DMS 273 (cell line): ENCODE measurements at regions not wholly inside any gene's neighbourhood (a gene's known extent, or its start where the extent isn't known, plus 50 kb on each side); places are given as distances from the start of the nearest gene placed in this dataset.
"Not testable (repeated sequence)": the region's sequence is repeated elsewhere in the genome, so short reads cannot be mapped to it uniquely, and the experiment has no call there.

Experiments used
- DNase-seq: peaks from one replicate; lab custom pipeline; 2025; ENCODE audit not compliant: unreplicated experiment; lab: John Stamatoyannopoulos, UW

DNA sequence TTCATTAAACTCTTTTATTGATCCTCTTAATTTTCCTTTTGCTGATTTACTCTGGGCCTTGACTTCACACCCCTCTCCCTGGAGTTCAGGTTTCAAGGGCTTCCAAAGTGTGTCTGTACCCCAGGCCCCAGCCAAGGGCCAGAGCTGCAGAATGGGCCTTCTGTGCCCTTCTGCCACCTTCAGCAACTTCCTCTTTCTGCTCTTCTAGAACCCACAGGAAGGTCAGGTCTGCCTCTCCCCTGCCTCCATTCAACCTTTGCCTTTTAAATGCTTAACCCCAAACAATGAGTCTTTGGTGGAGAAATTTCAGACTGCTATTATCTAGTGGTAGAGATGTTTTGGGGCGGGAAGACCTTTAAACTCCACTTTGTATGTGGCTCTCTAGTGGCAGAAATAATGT lies 63.1 kb downstream of the TSN start:
- no peak for DNase-seq

DNA sequence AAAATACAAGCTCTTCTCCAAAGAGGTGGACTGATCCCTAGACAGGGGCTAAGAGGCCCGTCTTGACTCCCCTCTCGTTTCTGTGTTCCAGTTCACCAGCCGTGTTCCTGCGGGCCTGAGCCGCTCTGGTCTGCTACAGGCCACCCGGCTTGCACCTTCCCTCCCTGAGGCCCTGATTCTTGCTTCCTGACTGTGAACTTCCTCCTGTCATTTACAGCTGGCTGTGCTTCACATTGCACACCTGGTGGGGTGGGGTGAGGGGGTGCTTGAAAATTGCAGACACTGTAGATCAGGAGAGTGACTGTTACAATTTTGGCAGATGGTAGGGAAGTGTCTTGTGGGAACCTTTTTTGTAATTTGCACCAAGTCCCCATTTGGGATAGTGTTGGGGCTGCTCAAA lies 64.4 kb downstream of the TSN start:
- DNase-seq: no peak

DNA sequence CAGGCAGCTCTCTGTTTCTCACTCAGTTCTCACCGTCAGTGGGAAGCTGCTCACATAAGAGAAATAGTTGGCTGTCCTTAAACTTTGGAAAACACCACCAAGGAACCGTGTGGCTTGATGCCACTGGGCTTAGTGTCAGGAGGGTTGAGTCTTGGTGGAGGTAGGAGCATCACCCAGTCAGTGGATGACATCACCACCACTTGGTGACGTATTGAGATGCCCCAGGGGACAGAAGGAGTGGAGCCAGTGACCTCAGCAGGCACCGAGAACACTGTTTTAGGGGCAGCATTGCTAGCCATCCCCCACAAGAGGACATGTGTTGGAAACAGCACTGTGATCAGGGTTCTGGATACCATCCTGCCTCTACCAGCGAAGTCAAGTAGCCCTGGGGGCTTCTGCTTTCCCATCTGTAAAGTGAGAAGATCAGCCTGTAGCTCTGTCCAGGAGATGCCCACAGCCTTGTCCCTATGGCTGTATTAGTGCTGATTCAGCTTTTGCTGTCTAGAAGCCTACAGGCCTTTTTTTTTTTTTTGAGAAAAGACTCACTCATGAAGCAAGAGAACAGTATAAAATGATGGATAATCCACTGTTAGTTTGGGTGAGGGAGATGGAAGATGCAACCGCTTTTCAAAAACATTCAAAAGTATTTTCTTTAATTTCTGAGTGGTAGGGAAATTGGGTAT lies 66.2 kb downstream of the TSN start:
- DNase-seq: no peak

DNA sequence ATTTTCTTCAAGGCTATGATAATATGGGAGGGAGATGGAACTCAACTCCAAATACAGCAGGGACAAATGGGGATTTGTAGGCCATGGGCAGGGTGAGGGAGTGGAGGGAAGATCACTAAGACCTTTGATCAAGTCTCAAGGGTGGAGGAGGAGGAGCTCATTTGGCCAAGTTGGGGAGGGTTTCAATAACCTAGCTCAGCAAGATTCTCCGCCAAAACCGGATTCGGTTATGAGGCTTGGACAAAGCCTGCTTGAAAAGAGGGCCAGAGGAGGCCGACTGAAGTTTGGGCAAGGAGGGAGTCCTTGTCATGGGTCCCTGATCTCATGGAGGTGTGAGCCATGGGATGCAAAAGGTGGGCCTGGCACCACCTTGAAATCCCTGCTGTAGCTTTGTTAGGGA lies 68.8 kb downstream of the TSN start:
- no peak for DNase-seq

DNA sequence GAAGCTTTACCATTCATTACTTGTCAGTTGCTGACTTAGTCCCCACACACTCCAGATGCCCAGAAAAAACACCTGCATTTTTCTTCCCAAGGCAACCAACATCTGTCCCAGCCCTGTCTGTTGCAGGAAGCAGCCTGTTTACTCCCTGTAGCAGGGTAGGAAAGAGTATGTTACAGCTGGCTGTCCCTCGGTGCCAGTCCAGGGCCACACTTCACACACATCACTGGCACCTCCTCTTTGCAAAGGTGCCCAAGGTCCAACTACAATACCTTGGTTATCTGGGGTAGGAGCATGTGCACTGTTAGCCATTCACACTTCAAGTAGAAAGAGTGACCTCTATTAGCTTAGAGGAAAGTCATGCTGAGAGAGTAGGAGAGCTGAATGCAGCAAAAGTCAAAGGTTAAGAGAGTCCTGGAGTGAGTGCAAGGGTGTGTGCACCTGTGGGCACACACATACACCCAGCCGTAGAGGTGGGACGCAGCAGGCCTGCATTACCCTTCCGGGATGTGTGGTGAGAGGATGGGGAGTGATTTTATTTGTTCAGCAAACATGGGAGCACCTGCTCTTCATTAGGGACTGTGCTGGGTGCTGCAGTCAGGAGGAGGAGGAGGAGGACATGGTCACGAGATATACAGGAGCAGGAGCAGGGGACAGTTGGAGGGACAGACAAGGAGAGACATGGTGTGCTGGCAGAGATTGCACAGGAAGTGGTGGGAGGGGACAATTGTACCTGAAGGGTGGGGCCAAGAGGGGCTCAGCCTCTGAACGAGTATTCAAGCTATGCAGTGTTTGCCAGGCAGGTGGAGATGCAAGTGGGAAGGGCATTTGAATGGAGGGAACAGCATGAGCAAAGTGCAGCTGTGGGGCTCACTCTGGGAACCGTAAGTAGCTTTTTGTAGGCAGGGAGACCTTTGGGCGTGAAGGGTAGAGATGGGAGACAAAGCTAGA lies 69.8 kb downstream of the TSN start:
- DNase-seq: no peak

DNA sequence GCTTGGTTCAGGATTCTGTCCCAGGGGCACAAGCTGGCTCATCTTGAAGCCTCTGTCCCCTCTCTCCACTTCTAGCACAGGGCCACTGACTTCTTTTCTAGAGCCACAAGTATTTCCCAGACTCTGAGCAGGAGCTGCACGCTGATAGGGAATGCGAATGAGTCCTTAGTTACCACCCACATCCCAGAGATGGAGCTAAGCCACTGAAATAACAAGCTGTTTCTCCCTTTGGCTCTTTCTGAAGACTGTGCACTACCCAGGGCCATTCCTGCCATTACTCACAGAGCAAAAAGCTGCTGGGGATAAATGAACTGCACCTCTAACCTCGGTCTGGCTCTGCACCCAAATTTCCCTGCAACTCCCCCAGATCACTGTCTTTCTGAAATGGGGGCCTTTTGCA lies 70.6 kb downstream of the TSN start:
- no peak for DNase-seq

DNA sequence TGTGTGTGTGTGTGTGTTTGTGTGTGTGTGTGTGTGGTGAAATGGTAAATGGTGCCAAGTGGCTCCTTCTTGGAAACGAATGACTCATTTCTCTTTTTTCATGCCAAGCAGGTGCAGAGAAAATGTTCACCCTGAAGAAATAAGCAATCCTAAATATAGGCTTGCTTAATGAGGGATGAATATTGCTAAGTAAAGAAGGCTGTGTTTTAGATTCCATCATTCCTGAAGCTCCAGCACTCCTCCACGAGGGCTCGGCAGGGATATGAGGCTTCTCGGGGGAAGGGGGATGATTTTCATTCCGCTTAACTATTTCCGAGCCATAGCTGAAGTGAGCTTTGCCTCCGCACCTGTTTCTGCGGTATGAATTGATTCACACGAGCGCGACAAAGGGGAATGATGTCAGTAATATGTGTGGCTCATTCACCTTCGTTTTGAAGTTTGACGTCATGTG lies 72.9 kb downstream of the TSN start:
- DNase-seq: no peak

DNA sequence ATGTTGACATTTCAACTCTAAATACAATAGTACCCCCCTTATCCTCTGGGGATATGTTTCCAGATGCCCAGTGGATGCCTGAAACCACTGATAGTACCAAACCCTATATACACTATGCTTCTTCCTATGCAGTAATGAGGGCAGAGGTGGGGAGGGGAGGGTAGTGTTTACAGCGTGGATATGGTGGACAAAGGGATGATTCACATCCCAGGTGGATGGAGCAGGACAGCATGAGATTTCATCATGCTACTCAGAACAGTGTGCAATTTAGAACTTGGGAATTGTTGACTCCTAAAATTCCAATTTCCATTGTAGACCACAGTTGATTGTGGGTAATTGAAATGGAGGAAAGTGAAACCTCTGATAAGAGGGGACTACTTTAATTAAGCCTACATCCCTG lies 75.4 kb downstream of the TSN start:
- no peak for DNase-seq

DNA sequence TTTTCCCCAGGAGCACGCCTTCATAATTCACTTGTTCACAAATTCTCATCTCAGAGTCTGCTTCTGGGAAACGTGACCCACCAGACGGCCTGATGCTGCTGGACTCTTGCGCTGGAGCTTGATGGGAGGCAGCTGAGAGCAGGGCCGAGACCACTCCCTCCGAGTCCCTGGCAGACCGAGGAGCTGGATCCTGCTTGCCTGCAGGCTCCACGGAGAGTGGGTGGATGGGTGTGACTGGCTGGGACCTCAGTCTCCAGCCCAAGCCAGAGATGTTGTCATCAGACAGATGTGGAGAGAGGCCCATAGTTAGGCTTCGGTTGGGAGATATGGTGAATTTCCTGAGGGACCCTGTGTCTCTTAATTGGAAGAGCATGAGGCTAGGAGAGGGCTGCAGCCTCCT lies 76.4 kb downstream of the TSN start:
- no peak for DNase-seq

DNA sequence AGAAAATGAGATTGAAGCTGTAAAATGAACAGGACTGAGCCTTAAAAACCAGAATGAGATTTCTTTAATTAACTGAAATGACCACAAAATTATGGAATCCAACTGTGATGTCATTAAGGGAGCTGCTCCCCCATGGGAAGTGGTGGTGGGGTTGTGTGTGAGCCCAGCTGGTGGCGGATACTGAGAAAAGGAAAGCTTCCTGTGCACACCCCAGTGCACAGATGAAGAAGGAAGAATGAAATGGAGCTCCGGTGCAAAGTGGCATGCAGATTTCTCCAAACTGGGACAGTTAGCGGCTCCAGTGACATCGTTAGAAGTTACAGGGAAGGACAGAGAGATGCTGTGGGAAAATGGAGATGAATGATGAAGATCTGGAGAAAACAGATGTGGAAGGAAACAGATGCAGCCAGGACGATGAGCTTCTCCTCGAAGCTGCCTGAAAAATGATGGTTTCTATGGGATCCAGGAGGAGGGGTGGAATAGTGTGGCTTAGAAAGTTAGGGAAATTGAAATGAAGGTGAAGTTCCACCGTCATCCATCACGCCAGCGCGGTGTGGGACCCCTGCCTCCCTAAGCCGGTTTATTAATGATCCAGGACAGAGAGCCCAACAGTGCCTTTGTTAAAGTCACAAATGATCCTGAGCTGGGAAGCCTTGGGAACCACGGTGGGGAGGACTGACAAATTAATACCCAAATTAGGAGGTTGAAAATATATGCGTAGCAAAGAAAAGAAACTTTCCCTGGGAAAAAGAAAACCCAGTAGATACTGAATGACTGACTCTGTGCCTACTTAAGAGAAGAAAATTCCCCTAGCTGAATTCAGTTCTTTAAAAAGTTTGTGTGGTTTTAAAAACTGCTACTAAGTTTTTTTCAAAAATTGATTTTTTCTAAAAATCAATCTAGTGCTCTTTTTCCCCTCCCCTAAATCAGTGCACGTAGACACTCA lies 77.2 kb downstream of the TSN start:
- no peak for DNase-seq

DNA sequence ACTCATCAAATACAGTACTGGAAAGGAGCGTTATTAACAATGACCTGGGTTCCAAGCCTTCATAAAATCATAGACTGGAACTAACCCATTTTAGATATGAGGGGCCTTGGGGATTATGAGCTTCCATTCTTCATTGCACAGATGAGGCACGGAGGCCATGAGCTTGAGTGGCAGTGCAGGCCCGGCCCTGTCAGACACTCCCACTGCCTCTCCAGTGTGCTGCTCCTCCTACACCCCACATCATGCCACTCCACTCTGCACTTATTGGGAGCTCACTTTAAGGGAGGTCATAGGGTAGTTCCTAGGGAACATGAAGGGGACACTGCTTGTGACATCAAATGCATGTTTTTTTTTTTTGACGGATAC lies 77.9 kb downstream of the TSN start:
- DNase-seq: no peak

DNA sequence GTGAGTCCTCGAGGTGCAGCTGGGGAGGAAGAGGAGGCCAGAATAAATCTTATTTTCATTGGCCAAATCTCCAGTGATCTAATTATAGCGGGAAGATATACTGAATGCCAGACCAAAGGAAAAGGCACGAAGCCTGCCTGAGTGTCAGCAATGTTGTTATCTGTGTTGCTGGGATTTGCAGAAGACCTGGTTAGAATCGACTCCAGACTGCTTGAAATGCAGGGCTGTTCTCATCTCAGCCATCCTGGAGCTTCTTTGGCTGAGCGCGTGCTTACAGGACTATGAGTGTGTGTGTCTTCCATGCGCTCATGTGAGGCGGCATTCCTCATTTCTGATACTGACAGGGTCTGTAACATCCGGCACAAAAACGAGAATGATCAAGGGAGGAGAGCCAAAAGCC lies 81.2 kb downstream of the TSN start:
- no peak for DNase-seq

DNA sequence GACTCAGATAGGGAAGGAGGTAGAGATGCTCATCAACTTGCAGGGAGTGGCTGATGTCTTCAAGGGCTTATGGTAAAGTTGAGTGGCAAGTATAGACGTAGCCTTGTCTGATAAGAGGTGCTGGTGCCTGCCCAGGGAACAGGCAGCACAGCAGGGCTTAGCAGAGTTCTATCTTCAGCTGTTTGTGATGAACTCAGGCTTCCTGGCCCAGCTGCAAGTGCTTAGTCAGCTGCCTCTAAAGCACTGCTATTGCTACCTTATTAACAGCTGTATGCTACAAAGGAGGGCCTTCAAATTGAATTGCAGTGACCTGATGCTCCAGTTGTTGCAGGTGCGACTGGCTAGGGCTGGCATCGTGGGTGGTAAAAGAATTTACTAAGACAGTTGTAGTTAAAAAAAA lies 82.1 kb downstream of the TSN start:
- no peak for DNase-seq

DNA sequence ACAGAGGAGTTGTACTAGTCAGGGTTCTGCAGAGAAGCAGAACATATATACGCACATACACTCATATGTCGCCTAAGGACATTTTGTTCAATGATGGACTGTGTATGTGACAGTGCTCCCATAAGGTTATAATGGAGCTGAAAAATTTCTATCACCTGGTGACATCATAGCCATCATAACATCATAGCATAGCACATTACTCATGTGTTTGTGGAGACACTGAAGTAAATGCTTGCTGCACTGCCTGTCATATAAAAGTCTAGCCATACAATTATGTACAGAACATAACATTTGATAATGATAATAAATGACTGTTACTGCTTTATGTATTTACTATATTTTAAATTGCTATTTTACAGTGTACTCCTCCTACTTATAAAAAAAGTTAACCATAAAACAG lies 83.1 kb downstream of the TSN start:
- DNase-seq: no peak

DNA sequence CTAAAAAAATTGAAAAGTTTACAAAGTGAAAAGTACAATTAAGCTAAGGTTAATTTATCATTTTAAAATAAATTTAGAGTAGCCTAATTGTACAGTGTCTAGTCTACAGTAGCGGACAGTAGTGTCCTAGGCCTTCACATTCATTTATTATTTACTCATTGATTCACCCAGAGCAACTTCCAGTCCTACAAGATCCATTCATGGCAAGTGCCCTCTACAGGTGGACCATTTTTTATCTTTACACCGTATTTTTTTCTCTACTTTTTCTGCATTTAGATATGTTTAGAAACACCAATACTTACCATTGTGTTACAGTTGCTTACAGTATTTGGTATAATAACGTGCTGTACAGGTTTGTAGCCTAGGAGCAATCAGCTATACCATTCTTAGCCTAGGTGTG lies 84.1 kb downstream of the TSN start:
- no peak for DNase-seq

DNA sequence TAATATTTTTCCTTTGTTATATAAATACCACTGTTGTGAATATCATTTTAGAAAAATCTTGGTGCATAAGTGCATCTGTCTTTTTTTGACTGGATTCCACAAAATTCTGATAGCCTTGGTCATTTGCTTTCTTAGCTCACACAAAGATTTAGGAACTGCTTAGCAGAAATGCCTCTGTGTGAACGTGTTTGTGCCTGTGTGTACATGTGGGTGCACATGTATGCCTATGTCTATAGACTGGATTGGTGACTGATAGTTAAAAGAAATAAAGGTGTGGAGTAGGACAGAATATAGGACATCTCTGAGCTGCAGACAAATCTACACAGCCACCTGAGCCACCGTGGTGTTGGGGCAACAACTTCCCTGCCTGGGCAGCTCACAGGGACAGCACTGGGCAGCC lies 93.8 kb downstream of the TSN start:
- DNase-seq: no peak

DNA sequence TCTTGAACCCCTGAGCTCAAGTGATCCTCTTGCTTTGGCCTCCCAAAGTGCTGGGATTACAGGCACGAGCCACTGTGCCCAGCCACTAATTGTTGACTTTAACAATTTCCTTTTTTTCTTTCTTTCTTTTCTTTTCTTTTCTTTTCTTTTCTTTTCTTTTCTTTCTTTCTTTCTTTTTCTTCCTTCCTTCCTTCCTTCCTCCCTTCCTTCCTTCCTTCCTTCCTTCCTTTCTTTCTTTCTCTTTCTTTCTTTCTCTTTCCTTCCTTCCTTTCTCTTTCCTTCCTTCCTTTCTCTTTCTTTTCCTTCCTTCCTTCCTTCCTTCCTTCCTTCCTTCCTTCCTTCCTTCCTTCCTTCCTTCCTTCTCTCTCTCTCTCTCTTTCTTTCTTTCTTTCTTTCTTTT lies 97.7 kb downstream of the TSN start:
- DNase-seq: not testable (repeated sequence)

DNA sequence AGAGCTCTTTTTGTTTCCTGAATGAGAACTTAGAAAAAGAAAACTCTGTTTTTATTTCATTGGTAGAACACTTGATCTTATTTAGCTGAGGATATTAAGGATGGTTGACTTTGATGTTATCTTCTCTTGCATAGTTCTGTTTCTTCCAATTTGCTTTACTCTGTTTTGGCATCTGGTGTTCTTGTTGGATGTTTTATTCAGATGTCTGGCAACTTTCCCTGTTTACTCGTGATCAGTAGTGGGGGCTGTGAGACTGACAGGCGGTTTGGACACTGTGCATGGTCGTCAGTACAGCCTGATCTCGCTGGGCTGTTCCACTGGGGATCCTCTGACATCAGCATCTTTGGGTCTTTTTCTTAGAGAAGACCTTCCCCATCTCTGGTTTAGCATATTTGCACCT lies 100.1 kb downstream of the TSN start:
- DNase-seq: peak; percentile 45

DNA sequence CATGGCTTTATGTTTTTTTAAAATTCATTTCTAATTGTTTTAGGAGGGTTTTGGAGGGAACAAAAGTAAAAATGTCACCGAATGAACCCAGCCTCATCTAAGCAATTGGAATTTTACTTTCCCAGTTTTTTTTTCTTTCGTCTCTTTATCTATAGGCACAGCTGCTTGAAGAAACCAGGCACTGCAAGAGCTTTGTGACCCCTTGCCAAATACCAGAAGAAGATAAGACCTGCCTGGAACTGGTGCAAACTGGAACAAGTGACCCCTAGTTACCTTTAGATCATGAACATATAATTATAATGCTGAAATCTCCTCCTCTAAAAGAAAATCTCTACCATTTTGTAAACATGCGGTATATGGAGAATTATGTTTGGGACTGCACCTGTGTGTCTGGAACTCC lies 100.9 kb downstream of the TSN start:
- DNase-seq: peak; percentile 19

DNA sequence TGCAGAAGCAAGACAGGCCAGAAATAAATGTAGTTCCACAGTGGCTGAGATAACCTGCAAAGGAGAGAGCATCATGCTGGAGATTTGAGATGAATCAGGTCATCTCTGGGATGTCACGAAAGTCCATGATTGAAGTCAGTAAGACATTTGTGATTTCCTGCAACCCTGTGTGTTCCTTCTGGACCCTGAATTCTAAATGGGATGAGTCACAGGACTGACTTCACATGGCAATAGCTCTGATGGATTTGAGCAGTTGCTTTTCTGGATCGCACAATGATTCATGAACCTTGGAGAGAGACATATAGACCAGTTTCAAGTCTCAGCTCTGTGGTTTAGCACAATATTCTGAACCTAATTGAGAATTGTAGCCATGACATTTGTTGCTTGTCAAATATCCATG lies 102.9 kb downstream of the TSN start:
- no peak for DNase-seq

DNA sequence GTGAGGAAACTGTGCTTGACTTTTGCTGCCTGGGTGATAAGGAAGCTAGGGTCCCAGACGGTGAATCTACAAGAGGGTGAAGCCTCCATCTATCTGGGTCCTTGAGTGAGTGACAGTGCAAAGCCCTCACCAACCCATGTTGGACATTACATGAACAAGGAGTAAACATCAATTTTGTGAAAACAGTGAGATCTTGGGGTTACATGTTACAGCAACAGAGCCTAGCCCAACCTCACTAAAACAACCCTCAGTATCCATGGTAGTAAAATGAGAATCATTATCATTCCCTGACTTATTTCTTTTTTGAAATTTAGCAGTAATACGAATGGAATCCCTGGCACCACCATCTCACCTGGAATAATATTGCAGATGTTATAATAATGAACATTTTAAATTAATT lies 103.4 kb downstream of the TSN start:
- no peak for DNase-seq
